ENCODE measurements at regions not wholly inside any gene's neighbourhood (a gene's known extent, or its start where the extent isn't known, plus 50 kb on each side); places are given as distances from the start of the nearest gene placed in this dataset.

DNA sequence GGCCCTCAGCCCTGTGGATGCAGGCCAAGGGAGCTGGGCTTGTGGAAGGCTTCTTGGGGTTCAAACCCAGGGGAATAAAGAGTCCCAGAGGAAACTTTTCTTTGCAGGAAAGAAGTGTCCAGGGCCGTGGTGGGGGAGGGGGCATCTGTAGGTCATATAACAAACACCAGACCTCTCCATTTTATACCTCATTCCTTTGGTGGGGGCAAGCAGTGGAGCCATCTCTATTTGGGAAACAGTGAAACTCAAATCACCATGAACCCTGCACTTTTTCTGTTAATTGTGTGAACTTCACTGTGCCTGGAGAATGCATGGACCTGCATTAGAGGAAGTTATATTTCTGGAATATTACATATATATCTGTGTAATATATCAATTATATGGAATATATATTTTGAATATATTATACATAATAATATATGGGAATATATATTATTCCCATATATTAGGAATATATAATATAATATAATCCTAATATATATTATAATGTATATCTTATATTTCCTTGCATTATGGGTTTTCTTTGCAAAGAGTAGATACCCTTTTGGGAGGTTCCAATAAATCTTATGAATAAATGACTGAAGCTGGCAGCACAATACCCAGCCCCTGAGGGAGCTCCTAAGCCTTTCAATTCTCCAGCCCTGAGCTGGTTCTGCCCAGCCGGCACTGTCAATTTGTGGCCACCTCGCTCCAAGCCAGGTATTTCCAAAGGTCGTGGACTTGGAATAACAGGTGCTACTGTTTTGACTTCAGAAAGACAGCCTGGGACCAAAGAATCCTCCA is 97.7 kb upstream of the PKDCC start:
- Histone ChIP-seq H4K20me1 (no peaks in the 10 kb centered on the region), H3K9me3 (no peaks in the 10 kb centered on the region), H3K9ac (no peak overlapping the region), H3K36me3 (no peaks in the 10 kb centered on the region), H3K4me3 (no peak overlapping the region), H3K4me1 (peaks cover 23% of the 10 kb centered on the region), H3K4me2 (peak overlapping the region; percentile 18; the same call in 1 of the 2 replicates), H3K27ac (no peak overlapping the region), H3K27me3 (no peaks in the 10 kb centered on the region)
- no peak for TF ChIP-seq Cebpa-rat (IDR thresholded peaks at IDR 0.05)

DNA sequence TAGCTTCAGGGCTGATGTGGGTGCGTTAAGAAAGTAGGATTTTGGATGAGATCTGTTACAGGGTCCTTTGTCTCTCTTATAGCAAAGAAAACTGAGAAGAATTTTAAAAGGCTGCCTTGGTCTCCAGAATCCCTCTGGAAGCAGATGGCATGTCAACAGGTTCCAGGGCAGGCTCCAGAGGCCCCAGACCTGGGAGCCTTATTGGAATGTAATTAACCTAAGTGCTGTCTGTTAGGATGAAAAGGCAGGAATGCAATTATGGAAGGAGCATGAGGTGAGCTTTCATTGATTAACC is 97.2 kb upstream of the PKDCC start:
- Histone ChIP-seq H3K9me3 (no peaks in the 10 kb centered on the region), H3K27me3 (no peaks in the 10 kb centered on the region), H3K4me1 (peaks cover 28% of the 10 kb centered on the region), H3K36me3 (no peaks in the 10 kb centered on the region), H4K20me1 (no peaks in the 10 kb centered on the region), H3K9ac (no peak overlapping the region), H3K27ac (no peak overlapping the region), H3K4me3 (no peak overlapping the region), H3K4me2 (no peak overlapping the region)
- no peak for TF ChIP-seq Cebpa-rat (IDR thresholded peaks at IDR 0.05)

DNA sequence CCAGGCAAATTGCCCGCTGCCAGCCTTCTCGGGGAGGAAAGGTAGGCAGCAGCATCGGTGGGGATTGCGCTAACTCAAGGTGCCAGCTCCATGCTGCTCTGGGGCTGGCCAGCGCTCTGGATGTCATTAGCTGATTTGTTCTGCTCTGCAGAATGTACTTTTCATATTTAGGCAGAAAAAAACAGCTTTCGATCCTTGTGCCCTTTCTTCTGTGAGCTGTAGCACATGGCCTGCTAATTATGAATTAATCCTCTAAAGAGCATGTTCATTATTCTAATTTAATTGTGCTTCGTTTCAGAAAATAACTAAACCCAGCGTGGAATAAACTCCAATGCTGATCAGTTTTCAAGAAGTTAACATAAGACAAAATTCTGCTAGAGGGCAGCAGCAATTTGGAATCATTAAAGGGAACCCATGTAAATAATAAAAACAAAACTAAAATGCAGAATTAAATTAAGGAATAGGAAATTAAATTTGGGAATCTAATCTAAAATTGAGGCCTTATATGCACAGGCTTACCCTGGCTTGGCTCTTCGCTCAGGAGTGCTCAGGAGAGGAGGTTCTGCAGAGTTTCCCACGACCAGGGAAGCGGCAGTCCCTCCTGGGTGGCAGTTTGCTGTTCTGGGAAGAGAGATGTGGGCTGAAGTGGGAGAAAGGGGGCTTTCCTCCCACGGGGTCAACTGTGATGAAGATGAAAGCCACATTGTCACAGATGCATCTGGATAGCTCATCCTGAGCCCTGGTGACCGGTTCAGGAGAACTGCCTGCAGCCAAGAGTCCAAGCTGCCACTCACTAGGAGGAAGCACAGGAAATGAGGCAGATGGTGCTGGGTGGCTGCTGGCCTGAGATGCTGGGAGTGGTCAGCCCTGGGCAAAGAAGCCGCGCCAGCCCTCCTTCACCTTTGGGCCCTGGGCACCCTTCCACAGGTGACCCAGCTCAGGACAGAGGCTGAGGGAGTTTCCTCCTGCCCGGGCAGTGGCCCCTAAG is 93.2 kb upstream of the PKDCC start:
- H4K20me1 ChIP-seq: no peaks in the 10 kb centered on the region
- no peaks in the 10 kb centered on the region for H3K27me3 ChIP-seq
- H3K4me3 ChIP-seq: no peak overlapping the region
- H3K9me3 ChIP-seq: no peaks in the 10 kb centered on the region
- no peak overlapping the region for H3K9ac ChIP-seq
- no peak for TF ChIP-seq Cebpa-rat (IDR thresholded peaks at IDR 0.05)
- peak overlapping the region; percentile 62 for H3K4me2 ChIP-seq
- H3K4me1 ChIP-seq: peaks cover 34% of the 10 kb centered on the region
- H3K27ac ChIP-seq: peak overlapping the region; percentile 15; the same call in 1 of the 2 replicates
- no peaks in the 10 kb centered on the region for H3K36me3 ChIP-seq

DNA sequence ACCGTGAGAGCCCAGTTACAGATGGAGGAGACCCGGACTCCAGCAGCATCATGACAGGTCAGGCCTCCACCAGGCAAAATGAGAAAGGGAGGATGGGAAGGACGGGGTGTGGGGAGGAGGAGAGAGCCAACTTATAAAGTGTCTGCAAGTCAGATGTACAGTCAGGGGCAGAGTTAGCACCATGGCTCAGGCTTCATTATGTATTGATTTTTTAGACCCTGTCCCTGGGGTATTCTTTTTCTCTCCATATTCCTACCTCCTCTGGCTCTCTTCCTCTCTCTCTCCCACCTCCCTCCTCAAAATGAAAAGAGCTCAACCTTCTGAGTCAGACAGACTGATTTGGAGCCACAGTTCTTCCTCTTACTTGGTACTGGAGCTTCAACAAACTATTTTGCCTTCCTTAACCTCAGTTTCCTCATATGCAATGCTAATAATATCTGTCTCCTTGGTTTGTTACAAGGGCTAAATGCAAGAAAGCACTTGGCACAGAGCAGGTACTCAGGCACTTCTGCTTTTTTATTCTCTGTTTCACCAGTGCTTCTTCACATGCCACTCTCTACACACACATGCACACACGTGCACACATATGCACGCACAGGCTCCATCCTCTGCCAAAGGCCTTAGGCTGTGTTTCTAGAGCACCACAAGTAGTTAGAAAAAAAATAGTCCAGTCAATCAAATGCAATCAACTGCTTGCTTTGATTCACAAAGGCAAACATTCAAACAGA is 92.3 kb upstream of the PKDCC start:
- H3K36me3 ChIP-seq: no peaks in the 10 kb centered on the region
- peak overlapping the region; percentile 62 for H3K4me2 ChIP-seq
- H3K9me3 ChIP-seq: no peaks in the 10 kb centered on the region
- H3K4me3 ChIP-seq: no peak overlapping the region
- peaks cover 30% of the 10 kb centered on the region for H3K4me1 ChIP-seq
- no peak overlapping the region for H3K9ac ChIP-seq
- no peak for TF ChIP-seq Cebpa-rat (IDR thresholded peaks at IDR 0.05)
- peak overlapping the region; percentile 15; the same call in 1 of the 2 replicates for H3K27ac ChIP-seq
- H4K20me1 ChIP-seq: no peaks in the 10 kb centered on the region
- no peaks in the 10 kb centered on the region for H3K27me3 ChIP-seq

DNA sequence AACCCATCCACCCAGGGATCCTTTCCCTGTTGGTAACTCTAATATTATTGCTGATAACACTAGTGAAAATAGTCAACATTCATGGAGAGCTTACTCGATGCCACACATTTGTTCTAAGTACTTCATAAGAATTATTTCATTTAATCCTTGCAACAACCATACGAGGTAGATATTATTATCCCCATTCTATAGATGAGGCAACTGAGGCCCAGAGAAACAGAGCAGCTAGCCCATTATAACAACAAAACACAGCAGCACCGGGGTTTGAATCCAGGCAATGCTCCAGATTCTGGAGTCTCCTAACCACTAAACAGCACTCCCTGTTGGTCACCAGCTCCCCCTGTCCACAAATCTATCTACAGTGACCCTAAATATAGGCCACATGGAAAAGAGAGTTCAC is 90.4 kb upstream of the PKDCC start:
- Histone ChIP-seq H3K9ac (no peak overlapping the region), H3K4me1 (peaks cover 30% of the 10 kb centered on the region), H3K27me3 (no peaks in the 10 kb centered on the region), H3K36me3 (no peaks in the 10 kb centered on the region), H3K27ac (no peak overlapping the region), H4K20me1 (no peaks in the 10 kb centered on the region), H3K9me3 (no peaks in the 10 kb centered on the region), H3K4me3 (no peak overlapping the region), H3K4me2 (no peak overlapping the region)
- no peak for TF ChIP-seq Cebpa-rat (IDR thresholded peaks at IDR 0.05)

DNA sequence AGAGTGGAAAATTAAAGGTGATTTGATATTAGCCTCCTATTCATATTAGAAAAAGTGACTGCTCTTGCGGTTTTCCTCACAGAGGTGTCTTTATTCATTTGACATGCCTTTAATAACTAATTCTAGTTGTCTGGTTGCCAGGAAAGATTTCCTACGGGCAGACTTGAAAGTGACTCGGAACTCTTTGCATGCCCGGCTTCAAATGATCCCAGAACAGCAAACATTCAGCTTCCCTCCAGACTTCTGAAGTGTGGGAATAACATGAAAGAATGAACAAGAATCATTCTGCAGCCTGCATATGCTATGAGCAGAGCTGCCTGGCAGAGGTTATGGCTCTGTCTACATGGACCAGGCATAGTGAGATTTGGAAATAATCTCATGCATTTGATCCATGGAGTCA is 89.6 kb upstream of the PKDCC start:
- H3K9me3 ChIP-seq: no peaks in the 10 kb centered on the region
- peaks cover 33% of the 10 kb centered on the region for H3K4me1 ChIP-seq
- no peak overlapping the region for H3K9ac ChIP-seq
- no peak overlapping the region for H3K27ac ChIP-seq
- no peaks in the 10 kb centered on the region for H3K27me3 ChIP-seq
- H3K4me2 ChIP-seq: no peak overlapping the region
- no peaks in the 10 kb centered on the region for H3K36me3 ChIP-seq
- no peak overlapping the region for H3K4me3 ChIP-seq
- TF ChIP-seq Cebpa-rat (IDR thresholded peaks at IDR 0.05): no peak
- H4K20me1 ChIP-seq: no peaks in the 10 kb centered on the region

DNA sequence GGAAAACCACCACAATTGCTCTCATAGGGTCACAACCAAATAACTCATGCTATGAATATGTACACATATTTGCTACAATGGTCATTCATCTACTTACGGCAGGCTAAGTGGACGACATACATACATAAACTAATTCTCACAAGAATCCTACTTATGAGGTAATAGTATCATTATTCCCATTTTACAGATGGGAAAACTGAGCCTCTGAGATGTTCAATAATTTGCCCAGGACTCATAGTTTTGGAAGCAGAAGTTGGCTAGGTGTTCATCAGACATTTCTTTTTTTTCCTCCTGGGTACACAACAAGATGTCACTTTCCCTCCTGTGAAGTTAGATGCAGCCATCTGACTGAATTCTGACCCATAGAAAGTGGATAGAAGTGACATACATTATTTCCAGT is 89.0 kb upstream of the PKDCC start:
- Histone ChIP-seq H3K27me3 (no peaks in the 10 kb centered on the region), H3K9me3 (no peaks in the 10 kb centered on the region), H3K4me1 (peaks cover 35% of the 10 kb centered on the region), H3K27ac (no peak overlapping the region), H3K4me2 (no peak overlapping the region), H3K36me3 (no peaks in the 10 kb centered on the region), H4K20me1 (no peaks in the 10 kb centered on the region), H3K9ac (no peak overlapping the region), H3K4me3 (no peak overlapping the region)
- no peak for TF ChIP-seq Cebpa-rat (IDR thresholded peaks at IDR 0.05)

DNA sequence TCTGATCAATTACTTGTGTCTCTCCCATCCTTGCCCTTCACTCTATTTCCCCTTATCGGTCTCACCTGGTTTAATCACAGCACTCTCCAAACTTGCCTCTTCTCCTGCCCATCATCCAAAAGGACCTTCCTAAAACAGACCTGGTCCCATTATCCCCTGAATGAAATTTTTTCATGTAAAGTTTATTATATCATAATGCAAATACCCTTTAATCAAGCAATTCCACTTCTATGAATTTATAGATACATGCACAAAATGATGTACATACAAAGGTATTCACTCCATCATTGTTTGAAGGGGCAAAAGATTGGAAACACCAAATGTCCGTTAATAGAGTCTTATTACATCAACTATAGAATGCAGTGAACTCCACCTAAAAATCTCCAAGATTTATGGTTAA is 88.1 kb upstream of the PKDCC start:
- Histone ChIP-seq H3K4me2 (no peak overlapping the region), H3K4me3 (no peak overlapping the region), H3K4me1 (peaks cover 35% of the 10 kb centered on the region), H3K36me3 (no peaks in the 10 kb centered on the region), H4K20me1 (no peaks in the 10 kb centered on the region), H3K27ac (no peak overlapping the region), H3K9me3 (no peaks in the 10 kb centered on the region), H3K27me3 (no peaks in the 10 kb centered on the region), H3K9ac (no peak overlapping the region)
- TF ChIP-seq Cebpa-rat (IDR thresholded peaks at IDR 0.05): no peak

DNA sequence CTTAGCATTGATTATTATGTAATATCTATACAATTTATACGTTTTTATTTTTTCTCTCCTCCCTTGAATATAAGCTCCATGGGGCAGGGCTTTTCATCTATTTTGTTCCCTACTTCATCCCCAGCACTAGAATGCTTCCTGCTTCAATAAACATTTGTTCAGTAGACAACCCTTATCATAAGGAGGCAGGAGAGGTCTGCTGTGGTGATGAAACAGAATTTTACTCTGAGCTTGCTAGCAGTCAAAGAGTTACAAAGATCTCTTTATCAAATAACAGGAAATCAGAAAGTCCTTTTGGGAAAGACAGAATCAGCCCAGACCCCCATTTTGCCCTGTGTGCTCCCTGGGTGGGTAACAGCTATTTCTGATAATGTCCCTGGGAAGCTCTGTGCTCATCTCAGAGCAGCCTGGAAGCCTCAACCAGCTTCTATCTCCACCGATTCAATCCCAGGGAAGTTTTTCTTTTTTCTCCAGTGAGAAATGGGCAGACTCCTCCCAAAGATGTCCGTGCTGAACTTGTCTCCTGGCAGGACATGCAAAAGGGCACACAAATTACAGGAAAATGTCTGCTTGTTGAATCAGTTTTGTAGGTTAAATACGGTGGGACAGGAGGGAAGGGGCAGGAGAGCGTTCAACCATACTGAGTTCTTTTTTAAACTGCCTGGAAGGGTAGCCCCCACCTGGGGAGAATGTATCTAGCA is 84.7 kb upstream of the PKDCC start:
- Histone ChIP-seq H3K27ac (no peak overlapping the region; the same call in 1 of the 2 replicates), H3K9me3 (no peaks in the 10 kb centered on the region), H3K36me3 (no peaks in the 10 kb centered on the region), H3K4me1 (peaks cover 43% of the 10 kb centered on the region), H3K9ac (no peak overlapping the region), H3K4me3 (no peak overlapping the region), H3K4me2 (peak overlapping the region; percentile 58), H3K27me3 (no peaks in the 10 kb centered on the region), H4K20me1 (no peaks in the 10 kb centered on the region)
- TF ChIP-seq Cebpa-rat (IDR thresholded peaks at IDR 0.05): no peak
